Coronary artery (tissue), 2 donors: ENCODE measurements at regions not wholly inside any gene's neighbourhood (a gene's known extent, or its start where the extent isn't known, plus 50 kb on each side); places are given as distances from the start of the nearest gene placed in this dataset.

Experiments
- DNase-seq: peaks from one replicate; pipeline ENCODE4 v3.0.0-alpha.2; 2017; ENCODE audit warnings: low spot score
- H3K27ac ChIP-seq, 2 donors: fragments of 200-600 bp; sonication (generic); one replicate each; pipeline ENCODE4 v1.5.1; 2016 to 2019
- H3K4me3 ChIP-seq: fragments of 200-600 bp; sonication (generic); 2 replicates; pipeline ENCODE4 v1.5.1; 2016; ENCODE audit warnings: mild to moderate bottlenecking, moderate library complexity
- CTCF ChIP-seq: fragments of 200-600 bp; sonication (generic); IDR thresholded peaks from one replicate; pipeline ENCODE4 v1.5.1; 2019; ENCODE audit warnings: antibody characterized with exemption

- Histone ChIP-seq H3K4me3 (no peak overlapping the region), H3K27ac (no peak overlapping the region)
- DNase-seq: no peak
- TF ChIP-seq CTCF: no peak
Observed at GRCh38 chr5:28174691-28175090, 1136.3 kb upstream of the CDH9 start.

GRCh38 chr5:28165096-28165495 lies 1126.7 kb upstream of the CDH9 start:
- TF ChIP-seq CTCF: no peak
- DNase-seq: no peak
- Histone ChIP-seq H3K27ac (no peak overlapping the region), H3K4me3 (no peak overlapping the region)

- H3K27ac ChIP-seq: no peak overlapping the region
- no peak for DNase-seq
- no peak for TF ChIP-seq CTCF
- H3K4me3 ChIP-seq: no peak overlapping the region
Observed at GRCh38 chr5:28164568-28164967, 1126.2 kb upstream of the CDH9 start.

- TF ChIP-seq CTCF: no peak
- H3K27ac ChIP-seq: no peak overlapping the region
- H3K4me3 ChIP-seq: no peak overlapping the region
- DNase-seq: no peak
Observed at GRCh38 chr5:28156981-28157380, 1118.6 kb upstream of the CDH9 start.

GRCh38 chr5:28143519-28143918 lies 1105.1 kb upstream of the CDH9 start:
- DNase-seq: no peak
- no peak overlapping the region for H3K27ac ChIP-seq
- no peak for TF ChIP-seq CTCF
- no peak overlapping the region for H3K4me3 ChIP-seq

- H3K4me3 ChIP-seq: no peak overlapping the region
- DNase-seq: no peak
- no peak for TF ChIP-seq CTCF
Observed at GRCh38 chr5:28132151-28132550, 1093.8 kb upstream of the CDH9 start.

GRCh38 chr5:28117691-28118090 lies 1079.3 kb upstream of the CDH9 start:
- no peak overlapping the region for H3K27ac ChIP-seq
- no peak for TF ChIP-seq CTCF
- no peak for DNase-seq
- no peak overlapping the region for H3K4me3 ChIP-seq

More at GRCh38 chr5:28132151-28132550, 1093.8 kb upstream of the CDH9 start:
- H3K27ac ChIP-seq: no peak overlapping the region
